ENCODE measurements at regions not wholly inside any gene's neighbourhood (a gene's known extent, or its start where the extent isn't known, plus 50 kb on each side); places are given as distances from the start of the nearest gene placed in this dataset.

DNA sequence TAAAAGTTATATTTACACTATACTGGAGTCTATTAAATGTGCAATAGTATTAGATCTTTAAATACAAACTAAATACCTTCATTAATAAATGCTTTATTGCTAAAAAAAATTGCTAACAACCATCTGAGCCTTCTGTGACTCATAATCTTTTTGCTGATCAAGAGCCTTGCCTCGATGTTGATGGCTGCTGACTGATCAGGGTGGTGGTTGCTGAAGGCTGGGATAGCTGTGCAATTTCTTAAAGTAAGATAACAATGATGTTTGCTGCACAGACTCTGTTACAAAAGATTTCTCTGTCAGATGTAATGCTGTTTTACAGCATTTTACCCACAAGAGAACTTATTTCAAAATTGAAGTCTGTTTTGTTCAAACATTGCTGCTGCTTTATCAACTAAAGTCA, 421.4 kb upstream of the CYRIA start:
- ATAC-seq (no peak), DNase-seq (no peak)
- Mint-ChIP-seq H3K4me1 (no peaks in the 10 kb centered on the region), H3K9me3 (peaks cover 0 to 10% of the 10 kb centered on the region in 2 donors), H3K27ac (no peak overlapping the region), H3K4me3 (no peak overlapping the region), H3K27me3 (no peaks in the 10 kb centered on the region)

- Mint-ChIP-seq H3K27ac (no peak overlapping the region), H3K4me3 (no peak overlapping the region), H3K4me1 (no peaks in the 10 kb centered on the region), H3K27me3 (no peaks in the 10 kb centered on the region), H3K9me3 (peaks cover under 1 to 6% of the 10 kb centered on the region in 2 donors)
- DNase-seq (no peak), ATAC-seq (no peak)
These were observed 420.0 kb upstream of the CYRIA start for GRCh38 chr2:17085546-17086202.

GRCh38 chr2:17084877-17085276, 419.2 kb upstream of the CYRIA start:
- DNase-seq (no peak), ATAC-seq (no peak)
- Mint-ChIP-seq H3K27me3 (no peaks in the 10 kb centered on the region), H3K9me3 (peaks cover 8 to 10% of the 10 kb centered on the region in 2 donors), H3K27ac (no peak overlapping the region), H3K4me3 (no peak overlapping the region), H3K4me1 (no peaks in the 10 kb centered on the region)

- ATAC-seq (no peak), DNase-seq (no peak)
- Mint-ChIP-seq H3K4me1 (no peaks in the 10 kb centered on the region), H3K27me3 (no peaks in the 10 kb centered on the region), H3K4me3 (no peak overlapping the region), H3K27ac (no peak overlapping the region), H3K9me3 (peaks cover 13% of the 10 kb centered on the region in 2 donors)
These were observed 418.3 kb upstream of the CYRIA start for GRCh38 chr2:17083902-17084301.

DNA sequence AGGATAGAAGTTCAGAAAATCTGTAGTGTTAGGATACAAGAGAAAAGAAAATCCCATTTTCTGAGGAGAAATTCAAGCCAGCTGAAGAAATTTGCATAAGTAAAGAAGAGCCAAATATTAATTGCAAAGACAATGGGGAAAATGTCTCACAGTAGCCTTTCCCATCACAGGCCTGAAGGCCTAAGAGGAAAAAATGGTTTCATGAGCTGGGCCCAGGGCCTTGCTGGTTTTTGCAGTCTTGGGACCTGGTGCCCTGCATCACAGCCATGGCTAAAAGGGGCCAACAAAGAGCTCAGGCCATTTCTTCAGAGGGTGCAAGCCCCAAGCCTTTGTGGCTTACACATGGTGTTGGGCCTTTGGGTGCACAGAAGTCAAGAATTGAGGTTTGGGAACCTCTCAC, 413.6 kb upstream of the CYRIA start:
- Mint-ChIP-seq H3K27ac (no peak overlapping the region), H3K4me1 (no peaks in the 10 kb centered on the region), H3K9me3 (peaks cover 21 to 23% of the 10 kb centered on the region in 2 donors), H3K4me3 (no peak overlapping the region), H3K27me3 (no peaks in the 10 kb centered on the region)
- ATAC-seq, result no peak
- DNase-seq, result no peak

DNA sequence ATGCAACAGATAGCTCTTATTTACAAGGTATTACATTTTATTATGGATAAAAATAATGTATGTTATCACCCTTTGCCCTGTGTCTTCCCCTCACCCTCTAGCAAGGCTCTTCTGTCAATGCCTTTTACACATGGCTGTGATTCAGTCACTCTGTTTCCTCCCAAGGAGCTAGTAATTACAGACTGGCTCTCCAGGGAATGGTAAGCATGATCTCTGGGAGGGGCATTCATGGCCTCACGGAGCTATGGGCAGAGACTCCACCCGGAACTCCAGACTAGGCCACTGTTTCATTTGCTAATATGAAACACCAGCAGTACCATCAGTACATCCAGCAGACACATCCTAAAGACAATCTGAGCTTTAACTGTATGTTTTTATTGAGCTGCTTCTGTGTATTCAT, 410.9 kb upstream of the CYRIA start:
- Mint-ChIP-seq H3K4me1 (no peaks in the 10 kb centered on the region), H3K27me3 (no peaks in the 10 kb centered on the region), H3K9me3 (peaks cover 22 to 24% of the 10 kb centered on the region in 2 donors), H3K4me3 (no peak overlapping the region), H3K27ac (no peak overlapping the region)
- ATAC-seq (no peak), DNase-seq (no peak)

GRCh38 chr2:17070711-17071110, 405.1 kb upstream of the CYRIA start:
- ATAC-seq (no peak), DNase-seq (no peak)
- Mint-ChIP-seq H3K4me1 (no peaks in the 10 kb centered on the region), H3K4me3 (no peak overlapping the region), H3K27ac (no peak overlapping the region), H3K27me3 (no peaks in the 10 kb centered on the region), H3K9me3 (peaks cover 5 to 13% of the 10 kb centered on the region in 2 donors)

GRCh38 chr2:17069564-17069963, 403.9 kb upstream of the CYRIA start:
- no peaks in the 10 kb centered on the region for H3K27me3 Mint-ChIP-seq
- DNase-seq (no peak), ATAC-seq (no peak)
- H3K27ac Mint-ChIP-seq, result no peak overlapping the region
- no peak overlapping the region for H3K4me3 Mint-ChIP-seq
- H3K4me1 Mint-ChIP-seq, result no peaks in the 10 kb centered on the region
- peaks cover 4 to 13% of the 10 kb centered on the region in 2 donors for H3K9me3 Mint-ChIP-seq

DNA sequence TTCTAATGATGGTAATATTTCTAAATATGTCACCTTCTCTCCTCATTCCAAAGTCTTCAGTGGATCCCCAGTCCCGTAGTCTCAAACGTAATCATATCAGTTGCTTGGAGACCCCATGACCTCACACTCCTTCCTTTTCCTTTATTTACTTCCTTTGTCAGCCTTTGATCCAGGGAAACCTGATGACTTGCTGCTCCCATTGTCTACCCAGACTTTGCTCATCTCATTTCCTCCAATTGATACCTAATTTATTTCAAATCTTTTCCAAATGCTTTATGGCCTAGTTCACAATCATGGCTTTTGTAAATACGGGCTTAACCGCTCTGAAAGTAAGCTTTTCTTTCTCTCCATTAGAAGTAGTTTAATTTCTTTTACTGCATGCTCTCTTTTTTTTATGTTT, 402.4 kb upstream of the CYRIA start:
- Mint-ChIP-seq H3K27ac (no peak overlapping the region), H3K4me1 (no peaks in the 10 kb centered on the region), H3K4me3 (no peak overlapping the region), H3K27me3 (no peaks in the 10 kb centered on the region), H3K9me3 (peaks cover 4 to 13% of the 10 kb centered on the region in 2 donors)
- DNase-seq (no peak), ATAC-seq (no peak)

- no peak for ATAC-seq
- peaks cover under 1 to 7% of the 10 kb centered on the region in 2 donors for H3K9me3 Mint-ChIP-seq
- H3K4me1 Mint-ChIP-seq, result no peaks in the 10 kb centered on the region
These were observed 399.9 kb upstream of the CYRIA start for GRCh38 chr2:17065536-17065935.

DNA sequence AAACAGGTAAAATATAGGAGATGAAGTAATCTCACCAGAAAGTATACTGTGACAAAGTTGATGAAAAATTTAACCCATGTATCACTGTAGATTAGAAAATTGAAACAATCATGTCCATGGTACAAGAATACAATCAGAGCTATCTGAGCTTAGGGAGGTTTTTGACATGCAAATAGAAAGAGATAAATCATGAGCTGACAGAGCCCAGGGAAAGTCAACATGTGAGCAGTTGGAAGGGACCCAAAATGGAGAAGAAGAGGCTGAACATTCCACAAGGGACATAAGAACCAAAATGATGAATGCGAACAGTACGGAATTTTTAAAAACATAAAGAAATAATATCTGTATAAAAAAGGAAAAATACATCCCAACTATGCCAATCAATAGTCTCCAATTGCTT, 395.4 kb upstream of the CYRIA start:
- no peaks in the 10 kb centered on the region for H3K27me3 Mint-ChIP-seq
- H3K9me3 Mint-ChIP-seq, result peaks cover 0 to 7% of the 10 kb centered on the region in 2 donors
- H3K27ac Mint-ChIP-seq, result no peak overlapping the region
- H3K4me1 Mint-ChIP-seq, result no peaks in the 10 kb centered on the region
- no peak overlapping the region for H3K4me3 Mint-ChIP-seq
- DNase-seq, result no peak
- ATAC-seq, result no peak

More at GRCh38 chr2:17065536-17065935, 399.9 kb upstream of the CYRIA start:
- Mint-ChIP-seq H3K27me3 (no peaks in the 10 kb centered on the region), H3K4me3 (no peak overlapping the region), H3K27ac (no peak overlapping the region)
- no peak for DNase-seq

DNA sequence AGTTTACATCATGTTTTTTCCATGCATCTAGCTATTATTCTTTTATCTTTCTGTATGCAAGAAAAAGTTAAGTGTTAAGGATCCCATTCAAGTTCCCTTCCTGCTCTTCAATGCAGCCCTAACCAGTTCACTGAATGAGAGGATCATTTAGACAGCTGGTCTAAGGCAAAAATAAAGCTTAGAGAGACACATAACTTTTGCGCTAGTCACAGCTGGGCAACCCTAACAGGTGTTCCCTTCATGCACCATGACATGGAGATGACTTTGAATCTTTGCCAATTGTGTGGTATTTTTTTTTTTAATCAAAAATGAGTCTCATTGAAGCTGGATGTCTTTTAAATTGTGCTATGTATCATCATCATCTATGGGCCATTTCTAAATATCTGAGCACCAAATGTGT, 393.8 kb upstream of the CYRIA start:
- no peak for ATAC-seq
- H3K27ac Mint-ChIP-seq, result no peak overlapping the region
- no peaks in the 10 kb centered on the region for H3K27me3 Mint-ChIP-seq
- no peaks in the 10 kb centered on the region for H3K4me1 Mint-ChIP-seq
- H3K4me3 Mint-ChIP-seq, result no peak overlapping the region
- peaks cover 0 to 7% of the 10 kb centered on the region in 2 donors for H3K9me3 Mint-ChIP-seq
- DNase-seq, result no peak

- Mint-ChIP-seq H3K4me3 (no peak overlapping the region), H3K9me3 (peaks cover 0 to 7% of the 10 kb centered on the region in 2 donors), H3K27me3 (no peaks in the 10 kb centered on the region), H3K27ac (no peak overlapping the region), H3K4me1 (no peaks in the 10 kb centered on the region)
- ATAC-seq, result no peak
- no peak for DNase-seq
These were observed 393.3 kb upstream of the CYRIA start for GRCh38 chr2:17058772-17059402.

- ATAC-seq (no peak), DNase-seq (no peak)
- Mint-ChIP-seq H3K9me3 (peaks cover 0 to 7% of the 10 kb centered on the region in 2 donors), H3K27me3 (no peaks in the 10 kb centered on the region), H3K27ac (no peak overlapping the region), H3K4me1 (no peaks in the 10 kb centered on the region), H3K4me3 (no peak overlapping the region)
These were observed 391.7 kb upstream of the CYRIA start for GRCh38 chr2:17057109-17058017.

DNA sequence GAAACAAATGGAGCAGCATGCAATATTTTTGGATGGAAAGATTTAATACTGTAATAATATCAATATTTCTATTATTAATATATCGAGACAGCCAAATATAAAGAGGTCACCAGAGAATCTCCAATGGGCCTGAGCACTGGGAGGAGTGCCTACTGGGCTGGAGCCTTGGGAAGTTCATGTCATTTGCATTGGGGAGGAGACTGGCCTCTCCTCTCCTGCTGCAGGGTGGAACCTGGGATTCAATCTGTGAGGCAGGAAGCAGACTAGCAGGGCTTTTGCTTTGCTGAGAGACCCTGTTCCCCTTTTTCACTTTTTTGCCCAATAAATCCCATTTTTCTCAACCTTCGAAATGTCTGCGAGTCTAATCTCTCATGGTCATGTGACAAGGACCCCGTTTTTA, 390.6 kb upstream of the CYRIA start:
- ATAC-seq (no peak), DNase-seq (no peak)
- Mint-ChIP-seq H3K4me1 (no peaks in the 10 kb centered on the region), H3K27ac (no peak overlapping the region), H3K27me3 (no peaks in the 10 kb centered on the region), H3K9me3 (peaks cover 0 to 4% of the 10 kb centered on the region in 2 donors), H3K4me3 (no peak overlapping the region)

DNA sequence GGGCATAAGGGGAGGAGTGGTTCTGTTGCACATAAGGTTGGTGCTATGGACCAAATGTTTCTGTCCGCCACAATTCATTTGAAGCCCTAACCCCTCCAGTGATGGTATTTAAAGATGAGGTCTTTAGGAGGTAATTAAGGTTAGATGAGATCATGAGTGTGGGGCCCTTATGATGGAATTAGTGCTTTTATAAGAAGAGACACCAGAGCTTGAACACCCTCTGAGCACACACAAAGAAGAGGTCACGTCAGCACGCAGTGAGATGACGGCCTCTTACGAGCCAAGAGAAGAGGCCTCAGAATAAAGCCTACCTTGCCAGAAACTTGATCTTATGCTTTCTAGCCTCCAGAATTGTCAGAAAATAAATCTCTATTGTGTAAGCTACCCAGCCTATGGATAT, 386.4 kb upstream of the CYRIA start:
- Mint-ChIP-seq H3K27ac (no peak overlapping the region), H3K4me3 (no peak overlapping the region), H3K9me3 (no peaks in the 10 kb centered on the region), H3K27me3 (no peaks in the 10 kb centered on the region), H3K4me1 (no peaks in the 10 kb centered on the region)
- DNase-seq, result no peak
- ATAC-seq, result no peak
